H1 (cell line): ENCODE measurements at regions not wholly inside any gene's neighbourhood (a gene's known extent, or its start where the extent isn't known, plus 50 kb on each side); places are given as distances from the start of the nearest gene placed in this dataset.
A peak's percentile ranks its signal among the peaks of the same experiment; 100 is the strongest.

Source experiments
- CTCF ChIA-PET: fragments of 300-600 bp; sonication (Branson Sonifier 250); formaldehyde crosslinking; loops from one replicate; lab custom pipeline; 2021; ENCODE audit not compliant: partially characterized antibody; lab: Charles Lee
- POLR2A ChIA-PET: fragments of 300-600 bp; sonication (Branson Sonifier 250); formaldehyde crosslinking; loops from one replicate; lab custom pipeline; 2021; ENCODE audit warnings: inconsistent platforms; ENCODE audit not compliant: partially characterized antibody; lab: Charles Lee
- DNase-seq, 2 experiments: peaks; one replicate each; pipeline versions ENCODE4 v3.0.0 to v3.0.0-alpha.2; 2010 to 2022; ENCODE audit warnings: low spot score in 2 of 2, low read depth in 1 of 2, mixed read lengths in 1 of 2
- FAIRE-seq: peaks from 2 replicates; lab custom pipeline; 2011; peaks lifted over from hg19 to GRCh38; lab: Jason Lieb, UNC
- H2AFZ ChIP-seq: 2 replicates; pipeline ENCODE4 v1.8.1; 2012; ENCODE audit warnings: low read length, inconsistent platforms
- H2AK5ac ChIP-seq: 2 replicates; pipeline ENCODE4 v1.6.1; 2013; ENCODE audit warnings: low read depth, low read length
- H2BK120ac ChIP-seq: replicated peaks from 2 replicates; pipeline ENCODE3; 2013; ENCODE audit warnings: low read depth, low read length, inconsistent platforms
- H2BK12ac ChIP-seq: 2 replicates; pipeline ENCODE4 v1.6.1; 2013; ENCODE audit warnings: low read depth, low read length
- H2BK15ac ChIP-seq: 2 replicates; pipeline ENCODE4 v1.6.1; 2013; ENCODE audit warnings: low read length
- H2BK20ac ChIP-seq: 2 replicates; pipeline ENCODE4 v1.6.1; 2013; ENCODE audit warnings: low read length
- H2BK5ac ChIP-seq: 2 replicates; pipeline ENCODE4 v1.6.1; 2013; ENCODE audit warnings: low read depth, low read length
- H3K14ac ChIP-seq: 2 replicates; pipeline ENCODE4 v1.6.1; 2013; ENCODE audit warnings: inconsistent platforms; ENCODE audit not compliant: insufficient read length
- H3K18ac ChIP-seq: 2 replicates; pipeline ENCODE4 v1.6.1; 2013; ENCODE audit warnings: low read length; ENCODE audit errors: extremely low read depth
- H3K23ac ChIP-seq: 2 replicates; pipeline ENCODE4 v1.6.1; 2013; ENCODE audit warnings: inconsistent platforms; ENCODE audit not compliant: insufficient read length
- H3K23me2 ChIP-seq: 2 replicates; pipeline ENCODE4 v1.6.1; 2013; ENCODE audit warnings: low read depth, low read length
- H3K27ac ChIP-seq: 2 replicates; pipeline ENCODE4 v1.6.1; 2011; ENCODE audit warnings: low read depth, low read length, inconsistent platforms
- H3K27me3 ChIP-seq, 4 experiments: replicated peaks in 1 of 4; 1 replicate in 1 of 4; 2 replicates in 3 of 4; pipeline versions ENCODE4 v1.6.1 to v1.8.1; 2011 to 2013; ENCODE audit warnings: low read length in 3 of 4, mild to moderate bottlenecking in 3 of 4, inconsistent platforms in 2 of 4, mixed read lengths in 2 of 4, moderate library complexity in 1 of 4; ENCODE audit not compliant: control insufficient read depth in 3 of 4, insufficient read depth in 3 of 4; ENCODE audit errors: extremely low read depth in 1 of 4
- H3K36me3 ChIP-seq, 4 experiments: 2 replicates each; pipeline versions ENCODE4 v1.6.1 to v1.8.1; 2011 to 2013; ENCODE audit warnings: mild to moderate bottlenecking in 4 of 4, low read length in 3 of 4, moderate library complexity in 2 of 4, control low read depth in 1 of 4, inconsistent platforms in 1 of 4; ENCODE audit not compliant: insufficient read depth in 4 of 4, control insufficient read depth in 2 of 4
- H3K4ac ChIP-seq: replicated peaks from 2 replicates; pipeline ENCODE3; 2013; ENCODE audit warnings: low read length, low read depth, mixed read lengths, inconsistent platforms; ENCODE audit not compliant: insufficient read length
- H3K4me1 ChIP-seq, 4 experiments: replicated peaks in 1 of 4; 1 replicate in 1 of 4; 2 replicates in 3 of 4; pipeline versions ENCODE4 v1.6.1 to v1.8.1; 2011 to 2013; ENCODE audit warnings: low read length in 3 of 4, inconsistent platforms in 2 of 4, mixed read lengths in 1 of 4; ENCODE audit not compliant: insufficient read depth in 4 of 4, control insufficient read depth in 3 of 4
- H3K4me2 ChIP-seq, 2 experiments: 2 replicates each; pipeline versions ENCODE4 v1.6.1 to v1.8.1; 2011 to 2013; ENCODE audit warnings: low read depth in 2 of 2, low read length in 2 of 2, control low read depth in 1 of 2, inconsistent platforms in 1 of 2, mild to moderate bottlenecking in 1 of 2; ENCODE audit not compliant: insufficient read depth in 1 of 2
- H3K4me3 ChIP-seq, 4 experiments: fragments of 200-600, 300-600 bp in 1 of 4; sonication (generic), shearing (Covaris generic), sonication (Bioruptor Twin) in 1 of 4; 2 replicates each; pipeline versions ENCODE4 v1.5.1 to v1.8.1; 2011 to 2016; ENCODE audit warnings: low read length in 4 of 4, low read depth in 3 of 4, control low read depth in 2 of 4, inconsistent platforms in 2 of 4, mild to moderate bottlenecking in 2 of 4, mixed read lengths in 1 of 4, moderate library complexity in 1 of 4; ENCODE audit not compliant: insufficient read depth in 2 of 4; ENCODE audit errors: extremely low read depth in 1 of 4
- H3K56ac ChIP-seq: replicated peaks from 2 replicates; pipeline ENCODE3; 2013; ENCODE audit warnings: low read depth, mild to moderate bottlenecking, mixed read lengths, low read length, inconsistent platforms; ENCODE audit not compliant: insufficient read length
- H3K79me1 ChIP-seq: 2 replicates; pipeline ENCODE4 v1.6.1; 2013; ENCODE audit warnings: low read depth, low read length, control low read depth
- H3K79me2 ChIP-seq, 2 experiments: 2 replicates each; pipeline versions ENCODE4 v1.6.1 to v1.8.1; 2012 to 2013; ENCODE audit warnings: low read length in 2 of 2, mild to moderate bottlenecking in 2 of 2, inconsistent platforms in 1 of 2; ENCODE audit not compliant: insufficient read depth in 2 of 2, control insufficient read depth in 1 of 2
- H3K9ac ChIP-seq, 4 experiments: replicated peaks in 1 of 4; 1 replicate in 1 of 4; 2 replicates in 3 of 4; pipeline versions ENCODE4 v1.6.1 to v1.8.1; 2011 to 2013; ENCODE audit warnings: low read depth in 3 of 4, low read length in 3 of 4, control low read depth in 2 of 4, mild to moderate bottlenecking in 2 of 4, moderate library complexity in 2 of 4, inconsistent platforms in 1 of 4; ENCODE audit errors: extremely low read depth in 1 of 4
- H3K9me3 ChIP-seq, 2 experiments: 2 replicates each; pipeline versions ENCODE4 v1.6.1 to v1.8.1; 2012 to 2013; ENCODE audit warnings: mild to moderate bottlenecking in 2 of 2, moderate library complexity in 2 of 2, control low read depth in 1 of 2, inconsistent platforms in 1 of 2, low read depth in 1 of 2, low read length in 1 of 2, mixed read lengths in 1 of 2; ENCODE audit not compliant: insufficient read depth in 2 of 2
- H4K20me1 ChIP-seq, 2 experiments: replicated peaks in 1 of 2; 2 replicates each; pipeline versions ENCODE3 to v1.8.1; 2011 to 2013; ENCODE audit warnings: inconsistent platforms in 2 of 2, low read length in 2 of 2, mild to moderate bottlenecking in 1 of 2; ENCODE audit not compliant: insufficient read depth in 2 of 2, control insufficient read depth in 1 of 2
- H4K5ac ChIP-seq: 2 replicates; pipeline ENCODE4 v1.6.1; 2013; ENCODE audit warnings: low read length, low read depth, mixed read lengths, inconsistent platforms; ENCODE audit not compliant: insufficient read length
- H4K8ac ChIP-seq: 2 replicates; pipeline ENCODE4 v1.8.0; 2013; ENCODE audit warnings: mild to moderate bottlenecking, moderate library complexity, low read length, inconsistent platforms; ENCODE audit not compliant: insufficient read depth; ENCODE audit errors: extremely low read depth
- H4K91ac ChIP-seq: replicated peaks from 2 replicates; pipeline ENCODE3; 2013; ENCODE audit warnings: low read length, mixed read lengths, inconsistent platforms; ENCODE audit not compliant: insufficient read length
- BRCA1 ChIP-seq: IDR thresholded peaks from 2 replicates; pipeline ENCODE4 v1.6.1; 2012; ENCODE audit warnings: low read depth, low read length, improper control_type of control experiment
- CREB1 ChIP-seq: IDR thresholded peaks from 2 replicates; pipeline ENCODE4 v1.6.1; 2012; ENCODE audit warnings: inconsistent platforms
- PHF8 ChIP-seq: fragments of 200-600 bp; sonication (generic); conservative IDR thresholded peaks from 2 replicates; pipeline ENCODE4 v1.7.1; 2012; ENCODE audit warnings: low read depth, mild to moderate bottlenecking, inconsistent platforms, low read length, moderate library complexity
- WGBS, 2 experiments: shearing (Covaris generic) in 1 of 2; methylation state at CpG; one replicate each; pipeline versions ENCODE4 v1.1.6 to v1.1.7; 2013 to 2015; ENCODE audit warnings: low lambda C conversion rate in 2 of 2, mixed read lengths in 2 of 2, inconsistent platforms in 1 of 2, low coverage in 1 of 2, missing lambda C conversion rate in 1 of 2; ENCODE audit not compliant: insufficient replicate concordance in 2 of 2, insufficient coverage in 1 of 2, insufficient read length in 1 of 2; ENCODE audit errors: extremely low coverage in 1 of 2, missing lambda C conversion rate in 1 of 2; 5-methylcytosine and 5-hydroxymethylcytosine counted together

GRCh38 chr7:84911077-84911476 lies 275.8 kb downstream of the SEMA3D start:
- no peak overlapping the region for H4K8ac ChIP-seq
- H3K27ac ChIP-seq, result no peak overlapping the region
- H3K18ac ChIP-seq, result no peak overlapping the region
- peak overlapping the region; percentile 99 for H2BK120ac ChIP-seq
- no peaks in the 10 kb centered on the region for H3K36me3 ChIP-seq
- no peak overlapping the region for H2BK15ac ChIP-seq
- no peaks in the 10 kb centered on the region for H3K79me2 ChIP-seq
- TF ChIP-seq CREB1 (no peak), PHF8 (no peak), BRCA1 (no peak)
- no peak overlapping the region for H3K4me2 ChIP-seq
- H3K9ac ChIP-seq, result no peak overlapping the region
- no peaks in the 10 kb centered on the region for H3K27me3 ChIP-seq
- FAIRE-seq, result no peak
- POLR2A ChIA-PET, result no interaction called here
- no peak overlapping the region; the same call in 1 of the 2 replicates for H2AFZ ChIP-seq
- CTCF ChIA-PET, result no interaction called here
- H3K23ac ChIP-seq, result no peak overlapping the region
- no peak overlapping the region for H3K14ac ChIP-seq
- H2BK20ac ChIP-seq, result peak overlapping the region; percentile 88; the same call in 1 of the 2 replicates
- no peak overlapping the region for H3K4me3 ChIP-seq
- peak overlapping the region; percentile 89 for H4K91ac ChIP-seq
- peak overlapping the region; percentile 89 for H4K5ac ChIP-seq
- no peaks in the 10 kb centered on the region for H3K79me1 ChIP-seq
- peak overlapping the region; percentile 72; the same call in 1 of the 2 replicates for H2BK5ac ChIP-seq
- H3K4me1 ChIP-seq, result peaks cover 0 to 8% (median 5%) of the 10 kb centered on the region in 4 experiments; a peak in 3 of 7 replicates
- WGBS, 2 experiments, result 89% methylated on average over 4 of the region's 4 CpGs; no CpG with 5 or more reads in 1 of the 2 experiments
- no peak overlapping the region for H2AK5ac ChIP-seq
- H3K23me2 ChIP-seq, result no peaks in the 10 kb centered on the region
- H3K9me3 ChIP-seq, result no peaks in the 10 kb centered on the region
- no peak for DNase-seq
- peak overlapping the region; percentile 98 for H3K4ac ChIP-seq
- no peak overlapping the region for H3K56ac ChIP-seq
- H4K20me1 ChIP-seq, result no peaks in the 10 kb centered on the region
- no peak overlapping the region for H2BK12ac ChIP-seq
